ENCODE measurements at regions not wholly inside any gene's neighbourhood (a gene's known extent, or its start where the extent isn't known, plus 50 kb on each side); places are given as distances from the start of the nearest gene placed in this dataset.

- Histone ChIP-seq H3K27ac (ENCODE audit: extremely low read depth, low read depth, low read length) (no peak overlapping the region), H3K36me3 (ENCODE audit: control insufficient read depth in 2 of 2, insufficient read depth in 1 of 2, low read length in 2 of 2) (no peaks in the 10 kb centered on the region), H3K4me3 (ENCODE audit: low read depth, low read length) (no peak overlapping the region), H3K9me3 (ENCODE audit: control insufficient read depth, insufficient read depth, low read depth, low read length) (no peaks in the 10 kb centered on the region), H3K4me1 (ENCODE audit: control insufficient read depth, insufficient read depth, low read length) (no peaks in the 10 kb centered on the region)
- no peak for TF ChIP-seq ZNF791 (tag by site-specific recombination; IDR thresholded peaks at IDR 0.05)
- no peak for TF ChIP-seq ZNF2 (tag by site-specific recombination; IDR thresholded peaks at IDR 0.05)
- TF ChIP-seq PRDM1 (tag by site-specific recombination; IDR thresholded peaks at IDR 0.05), result no peak
- no peak for TF ChIP-seq TCF7L2 (IDR thresholded peaks at IDR 0.05; ENCODE audit: borderline replicate concordance, low read depth, low read length)
- ChIA-PET POLR2A (interaction anchor here (0.7 kb wide), 1 partner anchor 133 kb away, joined by 5 read pairs; no protein-coding TSS in a partner anchor), CTCF (no interaction called here)
These were observed 102.9 kb downstream of the PFKFB3 start for GRCh38 chr10:6305401-6306321.

DNA sequence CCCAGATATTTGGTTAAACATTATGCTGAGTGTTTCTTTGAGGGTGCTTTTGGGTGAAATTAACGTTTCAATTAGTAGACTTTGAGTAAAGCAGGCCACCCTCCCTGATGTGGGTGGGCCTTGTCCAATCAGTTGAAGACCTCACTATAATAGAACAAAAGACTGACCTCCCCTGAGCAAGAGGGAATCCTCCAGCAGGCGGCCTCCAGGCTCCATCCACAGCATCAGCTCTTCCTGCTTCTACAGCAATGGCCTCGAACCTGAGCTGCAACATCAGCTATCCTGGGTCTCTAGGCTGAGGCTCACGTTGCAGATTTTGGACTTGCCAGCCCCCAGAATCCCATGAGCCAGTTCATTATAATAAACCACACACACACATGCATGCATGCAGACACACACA lies 104.2 kb downstream of the PFKFB3 start:
- TF ChIP-seq ZNF10 (tag by site-specific recombination; IDR thresholded peaks at IDR 0.05), result peak; percentile 97
- no peak for TF ChIP-seq ZFHX2 (tag by site-specific recombination; conservative IDR thresholded peaks at IDR 0.05)
- TF ChIP-seq ZNF670 (tag by site-specific recombination; IDR thresholded peaks at IDR 0.05; ENCODE audit: low read depth), result no peak
- TF ChIP-seq ATF2 (tag by site-specific recombination; IDR thresholded peaks at IDR 0.05; ENCODE audit: low read depth), result no peak
- TF ChIP-seq ZNF214 (tag by site-specific recombination; IDR thresholded peaks at IDR 0.05; ENCODE audit: borderline replicate concordance), result no peak
- TF ChIP-seq HOXC10 (CRISPR knock-in tag; IDR thresholded peaks at IDR 0.05), result no peak
- TF ChIP-seq ZNF449 (tag by site-specific recombination; IDR thresholded peaks at IDR 0.05), result no peak
- no peak for TF ChIP-seq ZBTB8A (tag by site-specific recombination; IDR thresholded peaks at IDR 0.05)
- Histone ChIP-seq H3K36me3 (ENCODE audit: control insufficient read depth in 2 of 2, insufficient read depth in 1 of 2, low read length in 2 of 2) (no peaks in the 10 kb centered on the region), H3K4me3 (ENCODE audit: low read depth, low read length) (no peak overlapping the region), H3K27ac (ENCODE audit: extremely low read depth, low read depth, low read length) (no peak overlapping the region), H3K4me1 (ENCODE audit: control insufficient read depth, insufficient read depth, low read length) (no peaks in the 10 kb centered on the region), H3K9me3 (ENCODE audit: control insufficient read depth, insufficient read depth, low read depth, low read length) (no peaks in the 10 kb centered on the region)
- ChIA-PET POLR2A (no interaction called here), CTCF (no interaction called here)

GRCh38 chr10:6309816-6310215 lies 107.1 kb downstream of the PFKFB3 start:
- Histone ChIP-seq H3K4me3 (ENCODE audit: low read depth, low read length) (no peak overlapping the region), H3K27ac (ENCODE audit: extremely low read depth, low read depth, low read length) (no peak overlapping the region), H3K4me1 (ENCODE audit: control insufficient read depth, insufficient read depth, low read length) (no peaks in the 10 kb centered on the region), H3K36me3 (ENCODE audit: control insufficient read depth in 2 of 2, insufficient read depth in 1 of 2, low read length in 2 of 2) (no peaks in the 10 kb centered on the region), H3K9me3 (ENCODE audit: control insufficient read depth, insufficient read depth, low read depth, low read length) (no peaks in the 10 kb centered on the region)
- ChIA-PET CTCF (no interaction called here), POLR2A (no interaction called here)
- TF ChIP-seq KLF16 (tag by site-specific recombination; IDR thresholded peaks at IDR 0.05) (no peak), MZF1 (tag by site-specific recombination; IDR thresholded peaks at IDR 0.05; ENCODE audit: borderline replicate concordance) (no peak), ZNF621 (tag by site-specific recombination; IDR thresholded peaks at IDR 0.05) (no peak), ZNF571 (tag by site-specific recombination; IDR thresholded peaks at IDR 0.05) (no peak), ZBTB17 (tag by site-specific recombination; IDR thresholded peaks at IDR 0.05) (no peak), ZNF558 (tag by site-specific recombination; IDR thresholded peaks at IDR 0.05) (no peak), ZNF266 (tag by site-specific recombination; IDR thresholded peaks at IDR 0.05; ENCODE audit: low read depth) (no peak), ZBTB48 (tag by site-specific recombination; IDR thresholded peaks at IDR 0.05) (no peak), ZNF560 (tag by site-specific recombination; IDR thresholded peaks at IDR 0.05; ENCODE audit: borderline replicate concordance) (no peak), SETDB1 (IDR thresholded peaks at IDR 0.05; ENCODE audit: insufficient read length, low read length) (no peak), ZNF112 (tag by site-specific recombination; IDR thresholded peaks at IDR 0.05) (no peak), ZNF248 (tag by site-specific recombination; IDR thresholded peaks at IDR 0.05) (no peak), PBX3 (CRISPR knock-in tag; IDR thresholded peaks at IDR 0.05) (no peak), ZNF274 (IDR thresholded peaks at IDR 0.05; ENCODE audit: low read length) (no peak), ZNF274 (tag by site-specific recombination; IDR thresholded peaks at IDR 0.05; ENCODE audit: borderline replicate concordance) (no peak)
- TF ChIP-seq, protein P1, sequence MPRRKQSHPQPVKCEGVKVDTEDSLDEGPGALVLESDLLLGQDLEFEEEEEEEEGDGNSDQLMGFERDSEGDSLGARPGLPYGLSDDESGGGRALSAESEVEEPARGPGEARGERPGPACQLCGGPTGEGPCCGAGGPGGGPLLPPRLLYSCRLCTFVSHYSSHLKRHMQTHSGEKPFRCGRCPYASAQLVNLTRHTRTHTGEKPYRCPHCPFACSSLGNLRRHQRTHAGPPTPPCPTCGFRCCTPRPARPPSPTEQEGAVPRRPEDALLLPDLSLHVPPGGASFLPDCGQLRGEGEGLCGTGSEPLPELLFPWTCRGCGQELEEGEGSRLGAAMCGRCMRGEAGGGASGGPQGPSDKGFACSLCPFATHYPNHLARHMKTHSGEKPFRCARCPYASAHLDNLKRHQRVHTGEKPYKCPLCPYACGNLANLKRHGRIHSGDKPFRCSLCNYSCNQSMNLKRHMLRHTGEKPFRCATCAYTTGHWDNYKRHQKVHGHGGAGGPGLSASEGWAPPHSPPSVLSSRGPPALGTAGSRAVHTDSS (tag by site-specific recombination; IDR thresholded peaks at IDR 0.05), result no peak

Measured in HEK293 (cell line).